Fibroblast of skin of right quadriceps (primary cell): ENCODE measurements at regions not wholly inside any gene's neighbourhood (a gene's known extent, or its start where the extent isn't known, plus 50 kb on each side); places are given as distances from the start of the nearest gene placed in this dataset.

ENCODE experiments used
- DNase-seq: peaks from one replicate; pipeline ENCODE4 v3.0.0-alpha.2; 2013

DNA sequence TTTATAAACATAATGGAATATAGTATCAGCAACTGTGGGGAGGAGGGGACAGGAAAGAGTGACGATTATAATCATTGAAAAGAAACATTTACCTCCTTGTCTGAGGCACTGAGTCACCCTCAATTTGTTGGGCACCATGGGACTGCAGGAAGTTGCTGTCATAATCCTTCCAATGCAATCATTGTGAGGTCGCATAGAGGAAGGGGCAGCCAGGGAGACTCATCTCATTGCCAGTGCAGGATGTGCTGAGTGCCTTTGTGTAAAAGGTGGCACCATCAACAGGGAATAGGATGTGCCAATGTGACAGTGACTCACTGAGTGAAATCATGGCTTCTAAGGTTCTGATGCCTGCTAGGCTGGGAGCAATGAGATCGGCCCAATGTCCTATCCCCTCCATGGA, 300.4 kb upstream of the ADAMTS9 start:
- DNase-seq = no peak

GRCh38 chr3:64987726-64988125, 299.9 kb upstream of the ADAMTS9 start:
- no peak for DNase-seq

- DNase-seq = peak; percentile 34
These were observed 297.3 kb upstream of the ADAMTS9 start for GRCh38 chr3:64985072-64985471.

GRCh38 chr3:64983583-64984359, 296.0 kb upstream of the ADAMTS9 start:
- no peak for DNase-seq

DNA sequence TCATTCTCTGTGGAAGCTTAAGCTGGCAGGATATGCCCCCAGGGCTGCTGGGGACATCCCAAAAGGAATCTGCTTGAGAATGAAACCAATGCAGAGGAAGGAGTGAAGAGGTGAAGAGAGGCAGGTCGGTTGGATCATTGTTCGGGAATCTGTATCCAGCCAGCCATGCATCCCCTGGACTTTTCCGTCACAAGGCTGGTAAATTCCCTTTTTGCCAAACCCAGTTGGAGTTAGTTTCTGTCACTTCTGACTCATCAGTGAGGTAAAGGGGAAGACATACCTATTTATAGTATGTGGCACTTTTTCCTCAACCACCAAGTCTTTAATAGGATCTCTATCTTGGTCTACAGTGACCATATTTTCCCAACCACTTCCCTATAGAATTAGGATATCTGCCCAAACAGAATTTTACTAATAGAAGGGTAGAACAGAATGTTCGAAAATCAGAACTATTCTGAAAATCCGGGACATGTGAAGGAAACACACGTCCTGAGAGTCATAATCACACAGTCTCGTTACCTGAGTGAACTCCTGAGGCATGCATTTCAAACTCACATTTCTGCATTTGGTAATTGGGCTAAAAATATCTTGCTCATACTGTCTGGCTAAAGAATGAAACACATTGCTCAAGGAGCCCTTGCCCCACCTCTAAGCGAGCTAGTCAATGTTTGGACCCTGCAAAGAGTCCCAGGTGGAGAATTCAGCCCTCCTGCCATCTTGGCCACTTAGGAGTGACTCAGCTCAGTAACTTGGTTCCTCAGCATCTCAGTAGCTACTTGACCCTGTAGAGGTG, 289.7 kb upstream of the ADAMTS9 start:
- DNase-seq = peak; percentile 83

DNA sequence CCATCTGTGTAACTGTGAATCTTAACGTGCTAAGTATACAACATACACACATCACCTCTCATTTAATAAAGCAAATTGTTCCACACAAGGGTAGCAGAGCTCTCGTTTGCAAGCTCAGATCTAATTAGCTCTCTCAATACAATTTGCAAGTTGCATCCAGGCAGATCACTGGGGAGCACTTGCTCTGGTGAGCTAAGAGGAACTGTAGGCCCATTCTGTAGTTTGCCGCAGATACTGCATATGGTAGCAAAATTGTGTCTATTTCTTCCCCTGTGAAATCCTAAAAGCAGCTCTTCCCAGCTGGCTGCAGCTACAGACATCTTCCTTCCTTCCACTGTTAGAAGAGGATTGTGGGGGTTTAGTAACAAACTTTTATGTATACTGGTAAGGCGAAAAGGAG, 288.7 kb upstream of the ADAMTS9 start:
- DNase-seq = no peak

GRCh38 chr3:64975147-64975546, 287.3 kb upstream of the ADAMTS9 start:
- DNase-seq = no peak

- DNase-seq = peak; percentile 55
These were observed 286.6 kb upstream of the ADAMTS9 start for GRCh38 chr3:64974401-64974800.

DNA sequence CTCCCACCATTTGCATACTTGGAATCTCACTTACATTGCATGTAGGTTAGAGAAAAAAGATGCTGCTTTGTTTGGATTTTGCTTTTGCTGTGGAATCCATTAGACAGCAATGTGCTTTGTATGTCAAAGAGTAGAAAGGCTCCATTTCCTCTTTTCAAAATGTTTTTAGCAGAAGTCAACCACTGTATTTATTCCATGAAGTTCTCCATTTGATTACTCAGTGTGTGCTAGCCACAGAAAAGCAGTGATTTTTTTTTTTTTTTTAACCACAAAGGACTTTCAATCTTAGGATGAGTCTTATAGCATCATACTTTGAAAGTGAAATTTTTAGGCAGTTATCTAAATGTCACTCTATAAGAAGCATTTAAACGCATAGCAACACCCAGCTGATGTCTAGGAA, 285.0 kb upstream of the ADAMTS9 start:
- peak; percentile 73 for DNase-seq

DNA sequence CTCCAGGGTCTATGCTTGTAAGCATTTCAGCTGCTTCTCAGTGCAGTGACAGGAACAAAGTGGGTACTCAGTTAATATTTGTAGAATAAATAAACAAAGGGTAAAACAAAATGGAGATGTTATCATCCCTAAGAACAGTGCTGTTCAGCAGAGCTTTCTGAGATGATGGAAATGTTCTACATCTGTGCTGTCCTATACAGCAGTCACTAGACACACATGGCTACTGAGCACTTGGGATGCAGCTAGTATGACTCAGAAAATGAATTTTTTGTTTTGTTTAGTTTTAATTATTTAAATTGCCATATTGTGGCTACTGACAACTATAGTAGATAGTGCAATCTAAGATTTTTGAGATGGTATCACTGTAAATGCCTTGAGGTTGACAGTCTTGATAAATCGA, 283.8 kb upstream of the ADAMTS9 start:
- peak; percentile 41 for DNase-seq

GRCh38 chr3:64970634-64971033, 282.8 kb upstream of the ADAMTS9 start:
- DNase-seq = no peak

- DNase-seq = peak; percentile 16
These were observed 273.5 kb upstream of the ADAMTS9 start for GRCh38 chr3:64961301-64961700.

- peak; percentile 87 for DNase-seq
These were observed 270.5 kb upstream of the ADAMTS9 start for GRCh38 chr3:64958199-64958843.

GRCh38 chr3:64957408-64958198, 269.8 kb upstream of the ADAMTS9 start:
- peak; percentile 60 for DNase-seq

DNA sequence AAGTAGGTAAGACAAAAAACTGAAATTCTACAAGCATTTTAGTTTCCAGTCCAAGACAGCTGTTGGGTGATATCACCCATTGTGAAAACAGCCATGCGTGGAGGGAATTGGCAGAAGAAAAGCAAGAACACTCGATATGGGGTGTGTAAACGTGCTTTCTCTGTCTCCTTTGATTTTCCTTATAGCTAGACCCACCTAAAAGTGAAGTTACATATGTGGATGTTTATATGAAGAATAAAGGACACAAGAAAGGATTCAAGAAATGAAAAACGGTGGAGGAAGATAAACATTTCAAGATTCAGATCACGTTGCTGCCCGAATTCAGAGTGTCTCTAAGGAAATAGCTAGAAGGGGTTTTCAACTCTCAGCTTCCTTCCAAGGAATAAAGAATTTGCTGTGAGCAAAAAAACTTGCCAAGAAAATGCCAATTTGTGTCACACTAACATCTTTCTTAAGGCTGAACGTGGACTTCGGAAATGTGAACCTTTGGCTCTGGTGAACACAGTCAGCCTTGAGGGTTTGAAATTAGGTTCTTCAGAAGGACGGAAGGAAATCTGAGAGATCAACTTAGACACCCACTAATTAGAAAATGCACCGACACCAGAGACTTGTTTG, 269.0 kb upstream of the ADAMTS9 start:
- DNase-seq = no peak

GRCh38 chr3:64954995-64955636, 267.3 kb upstream of the ADAMTS9 start:
- peak; percentile 7 for DNase-seq

GRCh38 chr3:64945171-64945729, 257.4 kb upstream of the ADAMTS9 start:
- DNase-seq = no peak

- DNase-seq = no peak
These were observed 256.1 kb upstream of the ADAMTS9 start for GRCh38 chr3:64943866-64944265.

DNA sequence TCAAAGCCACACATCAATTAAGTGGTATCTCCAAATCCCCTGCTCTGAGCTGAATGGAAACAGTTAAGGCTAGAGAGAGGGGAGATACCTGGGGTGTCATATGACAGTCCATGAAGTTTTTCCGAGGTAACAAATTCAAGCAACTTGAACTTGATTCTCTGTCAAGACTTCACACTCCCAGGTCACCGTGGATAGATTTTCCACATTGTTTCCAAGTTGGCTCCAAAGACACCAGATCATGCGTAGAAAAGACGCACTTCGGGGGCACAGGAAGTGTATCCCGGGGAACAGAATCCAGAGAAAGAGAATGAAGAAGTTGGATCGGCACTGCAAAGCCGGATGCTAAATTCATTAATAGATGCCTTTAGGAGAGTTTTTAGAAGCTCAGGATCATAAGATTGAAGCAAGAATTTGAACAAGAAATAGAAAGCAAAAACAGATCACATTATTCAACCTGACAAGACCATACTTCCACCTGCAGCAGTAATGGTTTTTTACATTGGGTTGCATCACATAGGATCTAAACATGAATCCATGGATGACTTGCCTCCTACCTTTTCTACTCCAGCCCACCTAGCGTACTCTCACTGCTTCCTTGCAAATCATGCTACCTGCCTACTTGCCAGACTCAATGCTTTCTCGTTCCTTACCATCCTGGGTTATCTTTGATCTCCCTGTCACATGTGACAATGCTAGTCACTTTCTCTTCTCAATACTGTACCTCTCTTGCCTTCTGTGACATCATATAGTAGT, 253.0 kb upstream of the ADAMTS9 start:
- no peak for DNase-seq

GRCh38 chr3:64939747-64940450, 252.1 kb upstream of the ADAMTS9 start:
- no peak for DNase-seq
